Mesendoderm (in vitro differentiated cells): ENCODE measurements at regions not wholly inside any gene's neighbourhood (a gene's known extent, or its start where the extent isn't known, plus 50 kb on each side); places are given as distances from the start of the nearest gene placed in this dataset.

Experiments used
- DNase-seq: peaks from one replicate; pipeline ENCODE4 v3.0.0; 2013
- H2AK5ac ChIP-seq: 2 replicates; pipeline ENCODE4 v1.6.1; 2013; ENCODE audit warnings: low read length, inconsistent platforms
- H2BK120ac ChIP-seq: 2 replicates; pipeline ENCODE4 v1.6.1; 2013; ENCODE audit warnings: low read depth, mild to moderate bottlenecking, low read length, moderate library complexity, mixed read lengths
- H2BK15ac ChIP-seq: replicated peaks from 2 replicates; pipeline ENCODE4 v1.6.1; 2013; ENCODE audit warnings: low read depth, mild to moderate bottlenecking, moderate library complexity
- H2BK5ac ChIP-seq: 2 replicates; pipeline ENCODE4 v1.6.1; 2013; ENCODE audit warnings: low read length, inconsistent platforms
- H3K18ac ChIP-seq: 2 replicates; pipeline ENCODE4 v1.6.1; 2013; ENCODE audit warnings: mild to moderate bottlenecking, low read length, mixed read lengths
- H3K23ac ChIP-seq: one replicate; pipeline ENCODE4 v1.6.1; 2013; ENCODE audit warnings: low read length
- H3K27ac ChIP-seq: 2 replicates; pipeline ENCODE4 v1.5.1; 2013; ENCODE audit warnings: low read depth, mild to moderate bottlenecking, inconsistent platforms, low read length, moderate library complexity
- H3K27me3 ChIP-seq: 2 replicates; pipeline ENCODE4 v1.6.1; 2013; ENCODE audit warnings: low read length, control low read depth, mild to moderate bottlenecking, inconsistent platforms; ENCODE audit not compliant: insufficient read depth, poor library complexity
- H3K36me3 ChIP-seq: 2 replicates; pipeline ENCODE4 v1.6.1; 2013; ENCODE audit warnings: low read length, inconsistent platforms; ENCODE audit not compliant: control insufficient read depth, insufficient read depth
- H3K4ac ChIP-seq: one replicate; pipeline ENCODE4 v1.6.1; 2013; ENCODE audit warnings: low read depth, mild to moderate bottlenecking, low read length, moderate library complexity
- H3K4me1 ChIP-seq: 2 replicates; pipeline ENCODE4 v1.6.1; 2013; ENCODE audit warnings: low read depth, low read length, inconsistent platforms; ENCODE audit not compliant: control insufficient read depth
- H3K4me2 ChIP-seq: 2 replicates; pipeline ENCODE4 v1.6.1; 2013; ENCODE audit warnings: low read length
- H3K4me3 ChIP-seq: 2 replicates; pipeline ENCODE4 v1.5.1; 2013; ENCODE audit warnings: mild to moderate bottlenecking, low read length
- H3K56ac ChIP-seq: one replicate; pipeline ENCODE4 v1.6.1; 2013; ENCODE audit warnings: low read length
- H3K79me1 ChIP-seq: 2 replicates; pipeline ENCODE4 v1.6.1; 2013; ENCODE audit warnings: low read length, inconsistent platforms
- H3K79me2 ChIP-seq: 2 replicates; pipeline ENCODE4 v1.6.1; 2013; ENCODE audit warnings: mild to moderate bottlenecking, low read length; ENCODE audit not compliant: control insufficient read depth, insufficient read depth
- H3K9ac ChIP-seq: 2 replicates; pipeline ENCODE4 v1.6.1; 2013; ENCODE audit warnings: low read length, inconsistent platforms
- H4K5ac ChIP-seq: one replicate; pipeline ENCODE4 v1.6.1; 2013; ENCODE audit warnings: low read length
- H4K8ac ChIP-seq: one replicate; pipeline ENCODE4 v1.6.1; 2013; ENCODE audit warnings: low read depth, mild to moderate bottlenecking, control low read depth, low read length, moderate library complexity
- WGBS: extraction: QIAGEN DNeasy Blood & Tissue Kit; methylation state at CpG from one replicate; pipeline ENCODE4 v1.1.7; 2013; ENCODE audit warnings: low lambda C conversion rate, missing lambda C conversion rate; ENCODE audit not compliant: insufficient coverage; ENCODE audit errors: extremely low coverage; 5-methylcytosine and 5-hydroxymethylcytosine counted together

DNA sequence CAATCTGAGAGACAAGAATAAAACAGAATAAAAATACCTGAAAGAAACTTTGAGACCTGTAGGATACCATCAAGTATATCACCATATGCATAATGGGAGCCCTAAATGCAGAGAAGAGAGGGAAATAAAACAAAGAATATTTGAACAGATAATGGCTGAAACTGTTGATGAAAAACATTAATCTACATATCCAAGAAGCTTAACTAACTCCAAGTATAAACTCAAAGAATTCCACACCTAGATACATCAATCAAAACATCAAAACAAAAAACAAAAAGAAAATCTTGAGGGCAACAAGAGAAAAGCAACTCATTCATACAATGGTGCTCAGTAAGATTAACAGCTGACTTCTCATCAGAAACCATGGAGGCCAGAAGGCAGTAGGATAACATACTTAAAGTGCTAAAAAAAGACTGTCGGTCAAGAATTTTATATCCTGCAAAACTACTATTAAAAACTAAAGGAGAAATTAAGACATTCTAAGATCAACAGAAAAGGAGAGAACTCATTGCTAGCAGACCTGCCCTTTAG is 101.6 kb downstream of the FOXD1 start:
- H4K8ac ChIP-seq: no peak overlapping the region
- no peak overlapping the region for H2BK5ac ChIP-seq
- no peak for DNase-seq
- H3K4me1 ChIP-seq: no peaks in the 10 kb centered on the region
- H3K27me3 ChIP-seq: no peaks in the 10 kb centered on the region
- no peaks in the 10 kb centered on the region for H3K36me3 ChIP-seq
- no peak overlapping the region for H3K18ac ChIP-seq
- no peaks in the 10 kb centered on the region for H3K79me2 ChIP-seq
- H3K27ac ChIP-seq: no peak overlapping the region
- H3K4ac ChIP-seq: no peak overlapping the region
- no peak overlapping the region for H3K9ac ChIP-seq
- WGBS: no CpG with 5 or more reads among the region's 1 CpG
- no peak overlapping the region for H3K4me2 ChIP-seq
- no peak overlapping the region for H2BK15ac ChIP-seq
- H3K79me1 ChIP-seq: no peaks in the 10 kb centered on the region
- no peak overlapping the region for H2AK5ac ChIP-seq
- no peak overlapping the region for H3K56ac ChIP-seq
- H2BK120ac ChIP-seq: no peak overlapping the region
- no peak overlapping the region for H3K4me3 ChIP-seq
- no peak overlapping the region for H3K23ac ChIP-seq
- H4K5ac ChIP-seq: no peak overlapping the region

DNA sequence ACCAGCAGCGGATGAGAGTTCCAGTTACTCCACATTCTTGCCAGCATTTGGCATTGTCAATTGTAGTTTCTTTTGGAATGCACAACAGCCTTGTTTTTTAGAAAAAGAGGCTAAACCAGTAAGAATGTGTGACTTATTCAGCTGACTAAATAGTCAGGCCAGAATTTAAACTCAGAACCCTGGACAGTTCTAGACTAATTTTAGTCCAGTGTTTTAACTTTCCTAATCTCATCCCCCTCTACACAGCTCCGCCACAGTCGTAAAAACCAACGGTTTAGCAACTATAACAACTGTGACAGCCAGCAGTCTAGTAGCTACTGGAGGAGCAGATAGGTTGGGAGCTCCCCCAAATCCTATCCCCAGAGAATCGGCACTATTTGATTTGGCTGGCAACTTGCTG is 103.7 kb downstream of the FOXD1 start:
- Histone ChIP-seq H2BK15ac (no peak overlapping the region), H2BK120ac (no peak overlapping the region), H3K4me2 (no peak overlapping the region), H3K23ac (no peak overlapping the region), H4K5ac (no peak overlapping the region), H3K56ac (no peak overlapping the region), H3K4me3 (no peak overlapping the region), H3K27ac (no peak overlapping the region), H3K4ac (no peak overlapping the region), H3K9ac (no peak overlapping the region), H4K8ac (no peak overlapping the region), H2BK5ac (no peak overlapping the region), H3K27me3 (no peaks in the 10 kb centered on the region), H3K79me1 (no peaks in the 10 kb centered on the region), H3K79me2 (no peaks in the 10 kb centered on the region), H3K4me1 (no peaks in the 10 kb centered on the region), H3K18ac (no peak overlapping the region), H3K36me3 (no peaks in the 10 kb centered on the region), H2AK5ac (no peak overlapping the region)
- no peak for DNase-seq
- WGBS: no CpG with 5 or more reads among the region's 5 CpGs

DNA sequence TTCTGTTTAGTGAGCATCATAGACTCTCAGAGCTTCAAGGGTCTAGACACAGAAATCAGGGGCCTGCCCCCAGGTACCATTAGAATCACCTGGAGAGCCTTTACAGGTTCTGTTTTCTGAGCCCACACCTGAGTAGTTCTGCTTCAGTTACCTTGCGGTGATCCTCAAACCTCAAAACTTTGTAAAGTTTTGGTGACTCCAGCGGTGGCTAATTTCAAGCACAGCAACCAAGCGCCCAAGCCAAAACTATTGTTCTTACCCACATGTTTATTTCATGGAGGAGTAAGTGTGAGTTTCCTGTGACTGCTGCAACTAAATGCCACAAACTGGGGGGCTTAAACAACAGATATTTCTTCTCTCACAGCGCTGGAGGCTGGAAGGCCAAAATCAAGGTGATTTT is 108.9 kb downstream of the FOXD1 start:
- Histone ChIP-seq H3K4me1 (no peaks in the 10 kb centered on the region), H3K27me3 (no peaks in the 10 kb centered on the region), H3K56ac (no peak overlapping the region), H2BK5ac (no peak overlapping the region), H2BK15ac (no peak overlapping the region), H3K4me3 (no peak overlapping the region), H3K27ac (no peak overlapping the region), H3K23ac (no peak overlapping the region), H2BK120ac (no peak overlapping the region), H3K79me1 (no peaks in the 10 kb centered on the region), H3K36me3 (no peaks in the 10 kb centered on the region), H3K4ac (no peak overlapping the region), H3K9ac (no peak overlapping the region), H4K8ac (no peak overlapping the region), H3K18ac (no peak overlapping the region), H4K5ac (no peak overlapping the region), H3K4me2 (no peak overlapping the region), H3K79me2 (no peaks in the 10 kb centered on the region), H2AK5ac (no peak overlapping the region)
- no CpG with 5 or more reads among the region's 4 CpGs for whole genome bisulfite sequencing
- no peak for DNase-seq

DNA sequence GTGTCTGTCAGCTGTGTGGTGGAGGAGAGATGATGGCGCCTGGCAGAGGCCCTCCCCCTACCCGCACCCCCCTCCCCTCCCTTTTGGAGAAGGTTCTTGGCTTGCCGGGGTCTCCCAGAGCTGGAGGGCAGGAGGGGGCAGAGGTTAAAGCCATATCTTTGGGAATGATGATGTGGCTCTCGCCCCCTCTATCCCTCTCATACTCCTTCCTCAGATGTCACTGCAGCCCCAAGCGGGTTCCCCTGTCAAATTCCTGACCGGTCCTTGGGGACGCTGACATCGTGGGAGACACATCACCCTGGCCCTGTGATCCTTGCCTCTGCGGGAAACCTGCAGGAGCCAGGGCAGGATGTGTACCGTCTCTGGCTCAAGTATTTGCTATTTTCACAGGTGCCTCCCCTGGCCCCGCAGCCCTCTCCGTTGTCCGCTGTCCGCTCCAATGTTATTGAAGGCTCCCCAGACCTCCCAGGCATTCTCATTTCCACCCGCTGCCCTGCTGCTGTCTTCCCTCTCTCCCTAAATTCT is 109.5 kb downstream of the FOXD1 start:
- H3K56ac ChIP-seq: no peak overlapping the region
- WGBS: no CpG with 5 or more reads among the region's 15 CpGs
- H3K4me3 ChIP-seq: no peak overlapping the region
- H3K79me2 ChIP-seq: no peaks in the 10 kb centered on the region
- H3K4ac ChIP-seq: no peak overlapping the region
- H3K4me2 ChIP-seq: no peak overlapping the region
- no peak overlapping the region for H3K27ac ChIP-seq
- no peak overlapping the region for H2AK5ac ChIP-seq
- no peak overlapping the region for H3K18ac ChIP-seq
- no peak for DNase-seq
- H2BK15ac ChIP-seq: no peak overlapping the region
- H3K36me3 ChIP-seq: no peaks in the 10 kb centered on the region
- no peak overlapping the region for H3K23ac ChIP-seq
- H3K4me1 ChIP-seq: no peaks in the 10 kb centered on the region
- no peak overlapping the region for H4K8ac ChIP-seq
- no peak overlapping the region for H4K5ac ChIP-seq
- no peaks in the 10 kb centered on the region for H3K27me3 ChIP-seq
- H2BK120ac ChIP-seq: no peak overlapping the region
- H3K79me1 ChIP-seq: no peaks in the 10 kb centered on the region
- H3K9ac ChIP-seq: no peak overlapping the region
- no peak overlapping the region for H2BK5ac ChIP-seq

DNA sequence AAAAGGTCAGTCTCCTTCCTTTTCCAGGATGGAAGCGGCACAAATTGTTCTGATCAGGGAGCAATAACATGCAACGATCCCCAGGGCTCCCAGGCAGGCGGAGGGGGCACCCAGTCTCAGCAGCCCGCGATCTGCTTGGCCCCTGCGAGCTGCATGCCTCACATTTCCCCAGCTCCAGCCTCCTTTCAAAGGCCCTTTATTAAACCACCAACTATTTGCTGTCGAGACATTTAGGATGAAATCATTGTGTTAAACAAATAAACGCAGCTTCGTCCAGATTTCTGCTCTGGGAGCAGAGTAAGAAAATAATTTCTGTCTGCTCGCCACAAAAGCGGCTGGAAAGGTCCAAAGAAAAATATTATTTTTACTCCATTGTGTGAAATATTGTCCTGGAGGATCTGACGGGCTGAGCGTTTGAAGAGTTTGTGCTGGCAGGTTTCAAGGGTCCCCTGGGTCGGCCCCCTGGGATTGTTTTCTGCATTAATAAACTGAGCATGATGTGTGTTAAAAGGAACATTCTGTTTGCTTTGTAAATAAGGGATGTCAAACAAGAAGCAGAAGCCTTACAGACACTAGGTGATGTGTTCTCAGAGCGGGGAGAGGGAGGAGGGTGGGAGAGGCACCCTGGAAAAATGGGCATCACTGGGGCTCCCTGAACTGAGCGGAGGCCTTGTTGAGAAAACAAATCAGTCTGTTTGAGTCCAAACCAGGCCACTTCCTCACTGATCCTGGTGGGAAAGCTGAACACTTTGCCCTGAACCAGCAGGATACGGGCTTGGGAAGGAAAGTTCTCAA is 110.1 kb downstream of the FOXD1 start:
- Histone ChIP-seq H3K9ac (no peak overlapping the region), H4K5ac (no peak overlapping the region), H3K27me3 (no peaks in the 10 kb centered on the region), H3K18ac (no peak overlapping the region), H3K4ac (no peak overlapping the region), H3K4me2 (no peak overlapping the region), H2BK15ac (no peak overlapping the region), H2AK5ac (no peak overlapping the region), H3K23ac (no peak overlapping the region), H4K8ac (no peak overlapping the region), H3K27ac (no peak overlapping the region), H3K4me3 (no peak overlapping the region), H3K79me1 (no peaks in the 10 kb centered on the region), H3K4me1 (no peaks in the 10 kb centered on the region), H3K36me3 (no peaks in the 10 kb centered on the region), H3K79me2 (no peaks in the 10 kb centered on the region), H2BK120ac (no peak overlapping the region), H2BK5ac (no peak overlapping the region), H3K56ac (no peak overlapping the region)
- no CpG with 5 or more reads among the region's 17 CpGs for WGBS
- DNase-seq: no peak
